ENCODE measurements at regions not wholly inside any gene's neighbourhood (a gene's known extent, or its start where the extent isn't known, plus 50 kb on each side); places are given as distances from the start of the nearest gene placed in this dataset.
"Not testable (repeated sequence)": the region's sequence is repeated elsewhere in the genome, so short reads cannot be mapped to it uniquely, and the experiment has no call there.

DNA sequence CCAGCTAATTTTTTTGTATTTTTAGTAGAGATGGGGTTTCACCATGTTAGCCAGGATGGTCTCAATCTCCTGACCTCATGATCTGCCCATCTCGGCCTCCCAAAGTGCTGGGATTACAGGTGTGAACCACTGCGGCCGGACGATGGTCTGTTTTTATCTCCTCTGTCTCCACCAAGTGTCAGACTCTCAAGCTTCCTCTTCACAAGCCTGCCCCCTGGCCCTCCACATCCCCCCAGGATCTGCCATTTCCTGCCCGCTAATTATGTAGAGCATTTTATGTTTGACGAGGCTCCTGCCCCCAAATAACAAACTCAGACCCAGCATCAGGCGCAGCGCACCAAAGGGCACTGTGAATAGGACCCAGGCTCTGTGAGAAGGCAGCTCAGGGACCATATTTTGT lies 101.8 kb upstream of the PCBD1 start:
- TF ChIP-seq, protein P1, sequence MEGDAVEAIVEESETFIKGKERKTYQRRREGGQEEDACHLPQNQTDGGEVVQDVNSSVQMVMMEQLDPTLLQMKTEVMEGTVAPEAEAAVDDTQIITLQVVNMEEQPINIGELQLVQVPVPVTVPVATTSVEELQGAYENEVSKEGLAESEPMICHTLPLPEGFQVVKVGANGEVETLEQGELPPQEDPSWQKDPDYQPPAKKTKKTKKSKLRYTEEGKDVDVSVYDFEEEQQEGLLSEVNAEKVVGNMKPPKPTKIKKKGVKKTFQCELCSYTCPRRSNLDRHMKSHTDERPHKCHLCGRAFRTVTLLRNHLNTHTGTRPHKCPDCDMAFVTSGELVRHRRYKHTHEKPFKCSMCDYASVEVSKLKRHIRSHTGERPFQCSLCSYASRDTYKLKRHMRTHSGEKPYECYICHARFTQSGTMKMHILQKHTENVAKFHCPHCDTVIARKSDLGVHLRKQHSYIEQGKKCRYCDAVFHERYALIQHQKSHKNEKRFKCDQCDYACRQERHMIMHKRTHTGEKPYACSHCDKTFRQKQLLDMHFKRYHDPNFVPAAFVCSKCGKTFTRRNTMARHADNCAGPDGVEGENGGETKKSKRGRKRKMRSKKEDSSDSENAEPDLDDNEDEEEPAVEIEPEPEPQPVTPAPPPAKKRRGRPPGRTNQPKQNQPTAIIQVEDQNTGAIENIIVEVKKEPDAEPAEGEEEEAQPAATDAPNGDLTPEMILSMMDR (IDR thresholded peaks at IDR 0.05; ENCODE audit: borderline replicate concordance, extremely low read depth, low read length, poor library complexity, severe bottlenecking), result not testable (repeated sequence)
- not testable (repeated sequence) for TF ChIP-seq EZH2 (IDR thresholded peaks at IDR 0.05; ENCODE audit: borderline replicate concordance, low read depth, low read length, severe bottlenecking)
